Activated naive CD8-positive, alpha-beta T cell treated with anti-CD3 and anti-CD28 coated beads for 36 hours (primary cell): ENCODE measurements at regions not wholly inside any gene's neighbourhood (a gene's known extent, or its start where the extent isn't known, plus 50 kb on each side); places are given as distances from the start of the nearest gene placed in this dataset.

Experiments
- DNase-seq: peaks from one replicate; pipeline ENCODE4 v3.0.0; 2021
- H3K27ac Mint-ChIP-seq: one replicate; pipeline ENCODE4 v1.8.0; 2022; ENCODE audit warnings: mild to moderate bottlenecking, moderate library complexity, mixed read lengths
- H3K27me3 Mint-ChIP-seq: one replicate; pipeline ENCODE4 v1.8.0; 2022; ENCODE audit warnings: mild to moderate bottlenecking, mixed read lengths
- H3K36me3 Mint-ChIP-seq: one replicate; pipeline ENCODE4 v1.8.0; 2021; ENCODE audit warnings: mild to moderate bottlenecking, mixed read lengths
- H3K4me1 Mint-ChIP-seq: one replicate; pipeline ENCODE4 v1.8.0; 2021; ENCODE audit warnings: mixed read lengths
- H3K4me3 Mint-ChIP-seq: one replicate; pipeline ENCODE4 v1.8.0; 2022; ENCODE audit warnings: mild to moderate bottlenecking, moderate library complexity, mixed read lengths
- H3K9me3 Mint-ChIP-seq: one replicate; pipeline ENCODE4 v1.8.0; 2022; ENCODE audit warnings: mixed read lengths

- H3K27me3 Mint-ChIP-seq: peaks cover 8% of the 10 kb centered on the region
- DNase-seq: no peak
- H3K4me3 Mint-ChIP-seq: no peak overlapping the region
- H3K27ac Mint-ChIP-seq: no peak overlapping the region
- no peaks in the 10 kb centered on the region for H3K9me3 Mint-ChIP-seq
- no peaks in the 10 kb centered on the region for H3K36me3 Mint-ChIP-seq
- no peaks in the 10 kb centered on the region for H3K4me1 Mint-ChIP-seq
Observed at GRCh38 chr3:193933451-193933850, 202.5 kb upstream of the HES1 start.

- peaks cover 14% of the 10 kb centered on the region for H3K27me3 Mint-ChIP-seq
- no peaks in the 10 kb centered on the region for H3K36me3 Mint-ChIP-seq
- H3K4me1 Mint-ChIP-seq: no peaks in the 10 kb centered on the region
- no peak overlapping the region for H3K4me3 Mint-ChIP-seq
- no peaks in the 10 kb centered on the region for H3K9me3 Mint-ChIP-seq
- no peak for DNase-seq
- no peak overlapping the region for H3K27ac Mint-ChIP-seq
Observed at GRCh38 chr3:193935916-193936315, 200.0 kb upstream of the HES1 start.

GRCh38 chr3:193938613-193939012, 197.3 kb upstream of the HES1 start:
- H3K27me3 Mint-ChIP-seq: peaks cover 10% of the 10 kb centered on the region
- H3K27ac Mint-ChIP-seq: no peak overlapping the region
- DNase-seq: no peak
- no peaks in the 10 kb centered on the region for H3K4me1 Mint-ChIP-seq
- H3K9me3 Mint-ChIP-seq: no peaks in the 10 kb centered on the region
- no peak overlapping the region for H3K4me3 Mint-ChIP-seq
- H3K36me3 Mint-ChIP-seq: no peaks in the 10 kb centered on the region

GRCh38 chr3:193939527-193939926, 196.4 kb upstream of the HES1 start:
- Mint-ChIP-seq H3K9me3 (no peaks in the 10 kb centered on the region), H3K27ac (no peak overlapping the region), H3K4me3 (no peak overlapping the region), H3K27me3 (peaks cover 10% of the 10 kb centered on the region), H3K36me3 (no peaks in the 10 kb centered on the region), H3K4me1 (no peaks in the 10 kb centered on the region)
- no peak for DNase-seq

GRCh38 chr3:193940526-193940925, 195.4 kb upstream of the HES1 start:
- no peak for DNase-seq
- Mint-ChIP-seq H3K27me3 (peaks cover 10% of the 10 kb centered on the region), H3K9me3 (no peaks in the 10 kb centered on the region), H3K27ac (no peak overlapping the region), H3K36me3 (no peaks in the 10 kb centered on the region), H3K4me3 (no peak overlapping the region), H3K4me1 (no peaks in the 10 kb centered on the region)

- H3K27ac Mint-ChIP-seq: no peak overlapping the region
- H3K36me3 Mint-ChIP-seq: no peaks in the 10 kb centered on the region
- H3K9me3 Mint-ChIP-seq: no peaks in the 10 kb centered on the region
- no peak overlapping the region for H3K4me3 Mint-ChIP-seq
- H3K27me3 Mint-ChIP-seq: peaks cover 10% of the 10 kb centered on the region
- DNase-seq: no peak
- H3K4me1 Mint-ChIP-seq: no peaks in the 10 kb centered on the region
Observed at GRCh38 chr3:193941486-193941885, 194.5 kb upstream of the HES1 start.

- Mint-ChIP-seq H3K4me1 (no peaks in the 10 kb centered on the region), H3K4me3 (no peak overlapping the region), H3K36me3 (no peaks in the 10 kb centered on the region), H3K9me3 (no peaks in the 10 kb centered on the region), H3K27ac (no peak overlapping the region), H3K27me3 (peaks cover 18% of the 10 kb centered on the region)
- DNase-seq: no peak
Observed at GRCh38 chr3:193942516-193943055, 193.4 kb upstream of the HES1 start.

GRCh38 chr3:193943200-193943599, 192.7 kb upstream of the HES1 start:
- no peaks in the 10 kb centered on the region for H3K9me3 Mint-ChIP-seq
- no peaks in the 10 kb centered on the region for H3K36me3 Mint-ChIP-seq
- H3K27me3 Mint-ChIP-seq: peaks cover 18% of the 10 kb centered on the region
- H3K27ac Mint-ChIP-seq: no peak overlapping the region
- H3K4me3 Mint-ChIP-seq: no peak overlapping the region
- no peak for DNase-seq
- H3K4me1 Mint-ChIP-seq: no peaks in the 10 kb centered on the region

GRCh38 chr3:193943851-193944517, 192.0 kb upstream of the HES1 start:
- H3K36me3 Mint-ChIP-seq: no peaks in the 10 kb centered on the region
- H3K9me3 Mint-ChIP-seq: no peaks in the 10 kb centered on the region
- no peak for DNase-seq
- peaks cover 2% of the 10 kb centered on the region for H3K4me1 Mint-ChIP-seq
- H3K4me3 Mint-ChIP-seq: no peak overlapping the region
- H3K27me3 Mint-ChIP-seq: peaks cover 20% of the 10 kb centered on the region
- no peak overlapping the region for H3K27ac Mint-ChIP-seq

- no peak for DNase-seq
- H3K27ac Mint-ChIP-seq: no peak overlapping the region
- no peaks in the 10 kb centered on the region for H3K36me3 Mint-ChIP-seq
- H3K9me3 Mint-ChIP-seq: no peaks in the 10 kb centered on the region
- peaks cover 2% of the 10 kb centered on the region for H3K4me1 Mint-ChIP-seq
- peaks cover 19% of the 10 kb centered on the region for H3K27me3 Mint-ChIP-seq
- H3K4me3 Mint-ChIP-seq: no peak overlapping the region
Observed at GRCh38 chr3:193944518-193944884, 191.4 kb upstream of the HES1 start.

- no peaks in the 10 kb centered on the region for H3K36me3 Mint-ChIP-seq
- H3K4me3 Mint-ChIP-seq: no peak overlapping the region
- peaks cover 2% of the 10 kb centered on the region for H3K4me1 Mint-ChIP-seq
- H3K9me3 Mint-ChIP-seq: no peaks in the 10 kb centered on the region
- peaks cover 19% of the 10 kb centered on the region for H3K27me3 Mint-ChIP-seq
- no peak for DNase-seq
- no peak overlapping the region for H3K27ac Mint-ChIP-seq
Observed at GRCh38 chr3:193945143-193945542, 190.8 kb upstream of the HES1 start.

- no peak overlapping the region for H3K27ac Mint-ChIP-seq
- H3K27me3 Mint-ChIP-seq: peaks cover 22% of the 10 kb centered on the region
- no peaks in the 10 kb centered on the region for H3K36me3 Mint-ChIP-seq
- peaks cover 2% of the 10 kb centered on the region for H3K4me1 Mint-ChIP-seq
- no peaks in the 10 kb centered on the region for H3K9me3 Mint-ChIP-seq
- H3K4me3 Mint-ChIP-seq: no peak overlapping the region
- DNase-seq: no peak
Observed at GRCh38 chr3:193946945-193947344, 189.0 kb upstream of the HES1 start.

GRCh38 chr3:193947596-193947995, 188.4 kb upstream of the HES1 start:
- no peak for DNase-seq
- no peak overlapping the region for H3K27ac Mint-ChIP-seq
- H3K4me3 Mint-ChIP-seq: no peak overlapping the region
- H3K9me3 Mint-ChIP-seq: no peaks in the 10 kb centered on the region
- H3K4me1 Mint-ChIP-seq: peaks cover 2% of the 10 kb centered on the region
- H3K36me3 Mint-ChIP-seq: no peaks in the 10 kb centered on the region
- peaks cover 22% of the 10 kb centered on the region for H3K27me3 Mint-ChIP-seq

- no peak for DNase-seq
- no peaks in the 10 kb centered on the region for H3K9me3 Mint-ChIP-seq
- peaks cover 25% of the 10 kb centered on the region for H3K27me3 Mint-ChIP-seq
- no peak overlapping the region for H3K4me3 Mint-ChIP-seq
- H3K36me3 Mint-ChIP-seq: no peaks in the 10 kb centered on the region
- no peak overlapping the region for H3K27ac Mint-ChIP-seq
- H3K4me1 Mint-ChIP-seq: peaks cover 2% of the 10 kb centered on the region
Observed at GRCh38 chr3:193948459-193948858, 187.5 kb upstream of the HES1 start.

GRCh38 chr3:193951859-193952258, 184.1 kb upstream of the HES1 start:
- H3K4me1 Mint-ChIP-seq: peaks cover 5% of the 10 kb centered on the region
- H3K36me3 Mint-ChIP-seq: peaks cover 4% of the 10 kb centered on the region
- H3K27me3 Mint-ChIP-seq: peaks cover 37% of the 10 kb centered on the region
- H3K9me3 Mint-ChIP-seq: peaks cover 14% of the 10 kb centered on the region
- DNase-seq: no peak
- H3K27ac Mint-ChIP-seq: no peak overlapping the region
- H3K4me3 Mint-ChIP-seq: no peak overlapping the region

GRCh38 chr3:193954752-193955151, 181.2 kb upstream of the HES1 start:
- Mint-ChIP-seq H3K4me3 (no peak overlapping the region), H3K4me1 (peaks cover 3% of the 10 kb centered on the region), H3K27me3 (peaks cover 38% of the 10 kb centered on the region), H3K9me3 (peaks cover 14% of the 10 kb centered on the region), H3K36me3 (peaks cover 4% of the 10 kb centered on the region), H3K27ac (no peak overlapping the region)
- no peak for DNase-seq
